Upper lobe of right lung (tissue), 1 donor: ENCODE measurements at regions not wholly inside any gene's neighbourhood (a gene's known extent, or its start where the extent isn't known, plus 50 kb on each side); places are given as distances from the start of the nearest gene placed in this dataset.

ENCODE experiments used
- ATAC-seq: fragments of 200-7000 bp; cut with Tn5 transposase; one replicate; pipeline ENCODE4 v1.9.1; 2020; ENCODE audit warnings: mild to moderate bottlenecking, moderate library complexity
- DNase-seq: peaks from one replicate; pipeline ENCODE4 v3.0.0-alpha.2; 2020
- H3K27ac ChIP-seq: fragments of 200-600 bp; one replicate; pipeline ENCODE4 v1.8.0; 2022
- H3K27me3 ChIP-seq: fragments of 200-600 bp; one replicate; pipeline ENCODE4 v1.8.0; 2022; ENCODE audit warnings: mild to moderate bottlenecking
- H3K36me3 ChIP-seq: fragments of 200-600 bp; one replicate; pipeline ENCODE4 v1.8.0; 2022
- H3K4me1 ChIP-seq: fragments of 200-600 bp; one replicate; pipeline ENCODE4 v1.8.0; 2022
- H3K4me3 ChIP-seq: fragments of 200-600 bp; one replicate; pipeline ENCODE4 v1.8.0; 2022; ENCODE audit warnings: mild to moderate bottlenecking
- H3K9me3 ChIP-seq: fragments of 200-600 bp; one replicate; pipeline ENCODE4 v1.8.0; 2022
- intact Hi-C: fragments of 100-400 bp; cut with DNase I; formaldehyde crosslinking; loops from one replicate; pipeline ENCODE4 v1.11.0; 2022
- TF ChIP-seq, protein P1 (sequence below): fragments of 200-600 bp; IDR thresholded peaks from one replicate; pipeline ENCODE4 v1.8.0; 2022; ENCODE audit warnings: antibody characterized with exemption
- donor health status: DM: no; HTN: yes; CAD: no; lungs with severe emphysema.

- intact Hi-C loops, result no loop called here
- H3K27ac ChIP-seq, result no peak overlapping the region
- no peak for ATAC-seq
- TF ChIP-seq, protein P1, sequence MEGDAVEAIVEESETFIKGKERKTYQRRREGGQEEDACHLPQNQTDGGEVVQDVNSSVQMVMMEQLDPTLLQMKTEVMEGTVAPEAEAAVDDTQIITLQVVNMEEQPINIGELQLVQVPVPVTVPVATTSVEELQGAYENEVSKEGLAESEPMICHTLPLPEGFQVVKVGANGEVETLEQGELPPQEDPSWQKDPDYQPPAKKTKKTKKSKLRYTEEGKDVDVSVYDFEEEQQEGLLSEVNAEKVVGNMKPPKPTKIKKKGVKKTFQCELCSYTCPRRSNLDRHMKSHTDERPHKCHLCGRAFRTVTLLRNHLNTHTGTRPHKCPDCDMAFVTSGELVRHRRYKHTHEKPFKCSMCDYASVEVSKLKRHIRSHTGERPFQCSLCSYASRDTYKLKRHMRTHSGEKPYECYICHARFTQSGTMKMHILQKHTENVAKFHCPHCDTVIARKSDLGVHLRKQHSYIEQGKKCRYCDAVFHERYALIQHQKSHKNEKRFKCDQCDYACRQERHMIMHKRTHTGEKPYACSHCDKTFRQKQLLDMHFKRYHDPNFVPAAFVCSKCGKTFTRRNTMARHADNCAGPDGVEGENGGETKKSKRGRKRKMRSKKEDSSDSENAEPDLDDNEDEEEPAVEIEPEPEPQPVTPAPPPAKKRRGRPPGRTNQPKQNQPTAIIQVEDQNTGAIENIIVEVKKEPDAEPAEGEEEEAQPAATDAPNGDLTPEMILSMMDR, result no peak
- H3K9me3 ChIP-seq, result no peaks in the 10 kb centered on the region
- H3K4me3 ChIP-seq, result no peak overlapping the region
- H3K4me1 ChIP-seq, result no peaks in the 10 kb centered on the region
- DNase-seq, result no peak
- no peaks in the 10 kb centered on the region for H3K36me3 ChIP-seq
- no peaks in the 10 kb centered on the region for H3K27me3 ChIP-seq
These were observed 308.1 kb downstream of the SLC7A11 start for GRCh38 chr4:137934046-137934445.

GRCh38 chr4:137927972-137928371 is 314.2 kb downstream of the SLC7A11 start:
- Histone ChIP-seq H3K4me1 (no peaks in the 10 kb centered on the region), H3K9me3 (no peaks in the 10 kb centered on the region), H3K36me3 (no peaks in the 10 kb centered on the region), H3K4me3 (no peak overlapping the region), H3K27ac (no peak overlapping the region), H3K27me3 (no peaks in the 10 kb centered on the region)
- no peak for ATAC-seq
- TF ChIP-seq, protein P1, result no peak
- no peak for DNase-seq
- intact Hi-C loops, result no loop called here

- ATAC-seq (no peak), DNase-seq (no peak)
- Histone ChIP-seq H3K27me3 (no peaks in the 10 kb centered on the region), H3K9me3 (no peaks in the 10 kb centered on the region), H3K36me3 (no peaks in the 10 kb centered on the region), H3K27ac (no peak overlapping the region), H3K4me3 (no peak overlapping the region), H3K4me1 (no peaks in the 10 kb centered on the region)
- TF ChIP-seq, protein P1, result no peak
- intact Hi-C loops, result no loop called here
These were observed 318.7 kb downstream of the SLC7A11 start for GRCh38 chr4:137923494-137923893.

DNA sequence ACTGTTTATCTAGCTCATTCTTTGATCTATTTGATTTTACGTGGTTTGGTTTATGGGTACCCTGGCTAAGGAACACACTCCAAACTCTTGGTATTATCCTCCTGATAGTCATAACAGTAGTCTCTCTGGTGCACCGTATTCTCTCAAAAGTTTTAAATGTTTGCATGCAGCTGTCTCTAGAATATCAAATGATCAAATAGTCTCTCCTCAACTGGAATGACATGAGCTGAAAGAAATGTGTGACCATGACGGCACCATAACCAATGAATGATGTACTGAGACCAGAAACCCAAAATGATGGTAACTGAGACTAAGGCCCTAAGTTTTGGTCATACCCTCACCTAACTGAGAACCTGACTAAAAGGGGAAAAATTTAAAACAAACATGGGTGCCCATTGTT is 319.4 kb downstream of the SLC7A11 start:
- intact Hi-C loops, result no loop called here
- ATAC-seq, result no peak

DNA sequence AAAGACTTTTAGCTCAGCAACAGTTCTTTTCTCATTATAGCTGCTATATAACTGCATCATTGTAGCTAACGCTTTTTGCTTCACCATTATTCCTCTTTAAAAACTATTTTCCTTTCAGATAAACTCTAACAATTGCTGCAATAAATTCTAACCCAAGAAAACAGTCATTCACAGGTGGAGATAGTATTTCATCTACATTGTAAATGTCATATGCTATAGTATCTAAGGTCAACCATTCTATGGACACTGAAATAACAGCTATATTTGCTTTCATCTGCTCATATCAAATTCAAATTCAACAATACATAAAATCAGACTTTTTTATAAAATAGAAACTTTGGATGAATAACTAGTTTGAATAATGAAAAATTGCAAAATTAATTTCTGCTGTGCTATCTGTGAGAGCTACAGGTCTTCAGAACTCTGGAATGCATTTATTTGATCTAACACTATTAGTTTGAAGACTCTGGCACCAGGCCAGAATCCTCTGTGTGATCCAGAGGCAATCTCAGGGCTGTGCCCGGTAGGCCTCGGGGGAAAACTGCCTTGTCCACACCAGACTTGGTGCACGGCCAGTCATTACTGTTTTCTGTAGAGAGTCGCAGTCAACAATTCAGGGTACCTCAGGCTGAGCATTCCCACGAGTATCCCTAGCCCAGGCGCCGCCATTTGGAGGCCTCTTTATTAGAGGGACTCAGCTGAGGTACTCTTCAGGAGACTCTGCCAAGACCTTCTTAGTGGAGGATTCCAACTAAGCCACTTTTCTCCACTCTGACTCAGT is 332.4 kb downstream of the SLC7A11 start:
- ATAC-seq (peak; percentile 21), DNase-seq (peak; percentile 45)
- Histone ChIP-seq H3K27ac (no peak overlapping the region), H3K27me3 (no peaks in the 10 kb centered on the region), H3K4me1 (no peaks in the 10 kb centered on the region), H3K9me3 (no peaks in the 10 kb centered on the region), H3K4me3 (no peak overlapping the region), H3K36me3 (no peaks in the 10 kb centered on the region)
- intact Hi-C loops, result no loop called here
- TF ChIP-seq, protein P1, result no peak

More for the DNA sequence above, 319.4 kb downstream of the SLC7A11 start:
- Histone ChIP-seq H3K4me3 (no peak overlapping the region), H3K27ac (no peak overlapping the region), H3K36me3 (no peaks in the 10 kb centered on the region), H3K27me3 (no peaks in the 10 kb centered on the region), H3K4me1 (no peaks in the 10 kb centered on the region), H3K9me3 (no peaks in the 10 kb centered on the region)
- no peak for DNase-seq
- TF ChIP-seq, protein P1, result no peak

- ATAC-seq (no peak), DNase-seq (no peak)
- no peaks in the 10 kb centered on the region for H3K4me1 ChIP-seq
- H3K27ac ChIP-seq, result no peak overlapping the region
- intact Hi-C loops, result no loop called here
- no peaks in the 10 kb centered on the region for H3K9me3 ChIP-seq
- H3K4me3 ChIP-seq, result no peak overlapping the region
- TF ChIP-seq, protein P1, result no peak
- H3K27me3 ChIP-seq, result no peaks in the 10 kb centered on the region
- no peaks in the 10 kb centered on the region for H3K36me3 ChIP-seq
These were observed 336.2 kb downstream of the SLC7A11 start for GRCh38 chr4:137905930-137906329.
